T47D (cell line): ENCODE measurements at regions not wholly inside any gene's neighbourhood (a gene's known extent, or its start where the extent isn't known, plus 50 kb on each side); places are given as distances from the start of the nearest gene placed in this dataset.
A peak's percentile ranks its signal among the peaks of the same experiment; 100 is the strongest.
"Not testable (repeated sequence)": the region's sequence is repeated elsewhere in the genome, so short reads cannot be mapped to it uniquely, and the experiment has no call there.

ENCODE experiments used
- DNase-seq, 2 experiments: peaks; one replicate each; pipeline versions ENCODE4 v3.0.0 to v3.0.0-alpha.2; 2011 to 2012; ENCODE audit warnings: low read depth in 1 of 2, low spot score in 1 of 2
- JUND ChIP-seq: IDR thresholded peaks from 2 replicates; pipeline ENCODE4 v1.6.1; 2012; ENCODE audit warnings: low read depth
- in situ Hi-C: cut with HindIII; loops from 2 replicates; pipeline ENCODE4 v1.10.0; 2016; ENCODE audit warnings: low sequenced_read_pairs, low pct_unique_long_range_greater_than_20kb

GRCh38 chr2:234898534-234899053 is 53.2 kb upstream of the SH3BP4 start:
- no peak for DNase-seq
- TF ChIP-seq JUND, result no peak
- in situ Hi-C loops, result no loop called here

GRCh38 chr2:234888442-234888841 is 63.4 kb upstream of the SH3BP4 start:
- not testable (repeated sequence) for DNase-seq

DNA sequence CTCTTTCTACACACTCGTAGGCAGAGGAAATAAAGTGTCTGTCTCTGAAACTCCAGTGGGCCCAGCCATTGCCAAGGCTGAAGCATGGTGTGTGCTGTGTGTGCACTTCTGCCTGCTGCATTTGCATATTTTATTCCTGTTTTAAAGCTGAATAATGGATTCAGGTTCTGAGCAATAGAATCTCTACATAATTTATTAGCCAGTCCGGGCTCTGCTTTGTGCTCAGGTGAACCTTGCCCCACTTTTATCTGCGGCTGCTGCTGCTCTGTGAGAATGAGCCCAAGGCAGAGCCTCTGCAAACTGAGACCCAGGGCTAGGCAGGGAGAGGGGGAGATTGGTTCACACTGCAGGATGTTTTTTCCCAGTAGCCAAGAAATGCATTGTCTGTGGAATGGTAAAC is 64.6 kb upstream of the SH3BP4 start:
- TF ChIP-seq JUND, result no peak
- DNase-seq, result no peak
- in situ Hi-C loops, result no loop called here

More at GRCh38 chr2:234888442-234888841, 63.4 kb upstream of the SH3BP4 start:
- in situ Hi-C loops, result not testable (repeated sequence)

- no peak for TF ChIP-seq JUND
- in situ Hi-C loops, result no loop called here
- DNase-seq, result no peak
Observed at GRCh38 chr2:234885886-234886285, 65.9 kb upstream of the SH3BP4 start.

- in situ Hi-C loops, result no loop called here
- no peak for DNase-seq
- no peak for TF ChIP-seq JUND
Observed at GRCh38 chr2:234885118-234885517, 66.7 kb upstream of the SH3BP4 start.

DNA sequence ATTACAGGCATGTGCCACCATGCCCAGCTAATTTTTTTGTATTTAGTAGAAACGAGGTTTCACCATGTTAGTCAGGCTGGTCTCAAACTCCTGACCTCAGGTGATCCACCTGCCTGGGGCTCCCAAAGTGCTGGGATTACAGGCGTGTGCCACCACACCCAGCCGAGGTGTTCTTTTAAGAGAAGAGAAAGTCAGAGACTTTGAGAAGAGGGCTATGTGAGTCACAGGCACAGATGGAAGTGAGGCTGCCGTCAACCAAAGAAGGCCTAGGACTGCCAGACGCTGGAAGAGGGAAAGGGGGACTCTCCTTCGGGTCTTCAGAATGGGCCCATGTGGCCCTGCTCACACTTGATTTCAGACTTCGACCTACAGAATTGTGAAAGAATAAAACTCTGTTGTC is 67.2 kb upstream of the SH3BP4 start:
- in situ Hi-C loops, result no loop called here
- TF ChIP-seq JUND, result no peak

DNA sequence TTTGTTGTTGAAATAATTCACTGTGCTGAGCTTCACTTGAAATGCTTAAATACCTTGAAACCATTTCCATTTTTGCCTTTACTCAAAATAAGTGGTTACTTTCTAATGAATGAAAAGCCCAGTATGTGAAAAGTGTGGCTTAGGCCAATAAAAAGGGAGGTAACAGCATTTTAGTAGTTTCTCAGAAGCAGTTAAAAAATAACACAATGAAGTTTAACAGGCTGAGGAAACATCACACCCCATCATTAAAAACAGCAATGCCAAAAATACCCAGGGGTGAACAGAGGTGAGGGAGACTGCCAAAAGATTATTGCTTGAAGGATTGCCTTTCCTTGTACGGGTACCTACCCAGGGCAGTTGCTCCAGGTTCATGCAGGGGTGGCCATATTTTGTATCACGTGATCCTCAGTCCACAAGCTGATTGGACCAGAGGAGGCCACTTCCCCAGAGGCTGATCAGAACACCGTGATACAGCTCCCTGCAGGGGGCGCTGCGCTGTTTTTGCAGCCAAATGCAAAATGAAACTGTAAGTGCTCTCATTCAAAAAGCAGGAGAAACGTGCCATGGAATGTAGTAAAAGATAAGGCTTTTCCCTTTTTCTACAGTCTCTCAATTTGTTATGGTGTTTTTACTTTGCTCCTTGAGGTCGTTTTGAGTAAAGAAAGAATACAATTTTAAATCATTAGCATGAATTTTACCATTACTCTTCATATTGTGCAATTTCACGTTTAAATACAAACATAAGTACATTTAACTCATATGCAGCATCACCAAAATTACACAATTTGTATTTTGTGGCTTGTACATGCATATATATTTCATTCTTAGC is 70.2 kb upstream of the SH3BP4 start:
- in situ Hi-C loops, result no loop called here
- TF ChIP-seq JUND, result no peak
- peak; percentile 19 to 88 for DNase-seq

More for the DNA sequence above, 67.2 kb upstream of the SH3BP4 start:
- DNase-seq, result no peak

DNA sequence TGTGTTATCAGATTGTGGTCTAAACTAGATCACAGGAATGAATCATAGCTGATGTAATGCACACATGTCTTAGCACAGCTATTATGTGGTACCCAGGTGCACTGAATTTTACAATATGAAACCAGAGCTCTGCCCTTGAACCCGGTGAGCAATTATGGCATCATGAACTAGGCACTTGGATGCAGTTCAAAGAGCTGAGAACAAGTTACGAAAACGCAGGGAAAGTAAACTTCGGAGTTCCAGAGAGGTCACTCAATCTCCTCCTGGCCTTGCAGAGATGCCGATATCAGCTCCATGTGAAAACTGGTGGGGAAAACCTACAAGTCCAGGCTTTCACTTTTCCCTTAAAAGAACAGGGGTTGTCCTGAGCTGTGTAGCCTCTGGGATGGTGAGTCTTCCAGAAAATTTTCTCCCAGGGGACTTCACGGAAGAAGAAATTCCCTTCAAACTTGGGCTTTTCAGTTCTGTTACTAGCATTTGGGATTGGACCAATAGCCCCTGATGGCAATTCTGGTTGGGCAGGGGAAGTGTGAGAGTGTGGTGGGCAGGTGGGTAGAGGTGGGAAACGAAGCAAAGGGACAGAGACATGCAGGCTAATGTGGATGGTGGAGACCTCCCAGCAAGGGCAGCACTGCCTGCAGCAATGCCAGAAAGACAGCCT is 71.1 kb upstream of the SH3BP4 start:
- no peak for DNase-seq
- TF ChIP-seq JUND, result no peak
- in situ Hi-C loops, result no loop called here

GRCh38 chr2:234879671-234880455 is 72.0 kb upstream of the SH3BP4 start:
- in situ Hi-C loops, result no loop called here

DNA sequence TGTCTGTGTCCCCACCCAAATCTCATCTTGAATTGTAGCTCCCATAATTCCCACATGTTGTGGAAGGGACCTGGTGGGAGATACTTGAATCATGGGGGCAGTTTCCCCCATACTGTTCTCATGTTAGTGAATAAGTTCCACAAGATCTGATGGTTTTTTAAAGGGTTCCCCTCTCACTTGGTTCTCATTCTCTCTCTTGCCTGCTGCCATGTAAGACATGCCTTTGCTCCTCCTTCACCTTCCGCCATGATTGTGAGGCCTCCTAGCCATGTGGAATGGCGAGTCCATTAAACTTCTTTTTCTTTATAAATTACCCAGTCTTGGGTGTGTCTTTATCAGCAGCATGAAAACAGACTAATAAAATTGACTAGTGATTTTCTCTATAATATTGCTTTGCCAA is 75.2 kb upstream of the SH3BP4 start:
- DNase-seq, in situ Hi-C loops: not testable (repeated sequence)

More at GRCh38 chr2:234879671-234880455, 72.0 kb upstream of the SH3BP4 start:
- TF ChIP-seq JUND, result no peak
- no peak for DNase-seq

DNA sequence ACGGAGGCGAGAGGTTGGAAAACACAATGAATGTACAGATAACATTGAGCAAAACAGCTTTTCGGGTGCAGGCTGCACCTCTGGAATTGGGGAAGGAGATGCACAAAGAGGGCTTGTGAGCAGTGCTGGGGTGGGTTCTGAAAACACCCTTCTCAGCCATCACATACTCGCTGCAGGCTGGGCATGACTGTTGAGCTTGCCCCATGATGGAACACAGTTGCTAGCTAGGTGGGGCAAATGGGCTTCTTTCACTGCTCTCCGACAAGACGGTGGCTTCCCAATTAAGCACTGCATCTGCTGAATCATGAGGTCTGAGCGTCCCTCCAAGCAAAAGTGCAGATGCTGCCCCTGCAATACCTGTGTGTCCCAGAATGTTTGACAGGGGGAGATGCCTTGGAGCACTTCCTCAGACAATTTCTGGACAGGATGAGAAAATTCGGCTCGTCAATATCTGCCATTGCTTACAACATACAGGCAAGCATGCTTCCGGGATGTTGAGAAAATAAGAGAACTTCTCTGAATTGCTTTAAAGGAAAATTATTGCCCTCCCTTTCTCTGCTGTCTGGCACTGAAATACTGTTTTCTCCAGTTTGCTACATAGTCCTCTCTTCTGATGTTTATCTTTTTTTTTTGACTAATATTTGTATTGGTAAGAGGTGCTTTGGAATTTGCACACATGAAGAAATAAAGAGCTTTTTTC is 77.3 kb upstream of the SH3BP4 start:
- no peak for TF ChIP-seq JUND
- in situ Hi-C loops, result no loop called here
- DNase-seq, result no peak

- in situ Hi-C loops, result no loop called here
- TF ChIP-seq JUND, result no peak
- no peak for DNase-seq
Observed at GRCh38 chr2:234873828-234874173, 78.0 kb upstream of the SH3BP4 start.
